Activated naive CD4-positive, alpha-beta T cell (primary cell): ENCODE measurements at regions not wholly inside any gene's neighbourhood (a gene's known extent, or its start where the extent isn't known, plus 50 kb on each side); places are given as distances from the start of the nearest gene placed in this dataset.

Experiments
- DNase-seq, 4 experiments: peaks; one replicate each; lab custom pipeline; 2025; lab: John Stamatoyannopoulos, UW

DNA sequence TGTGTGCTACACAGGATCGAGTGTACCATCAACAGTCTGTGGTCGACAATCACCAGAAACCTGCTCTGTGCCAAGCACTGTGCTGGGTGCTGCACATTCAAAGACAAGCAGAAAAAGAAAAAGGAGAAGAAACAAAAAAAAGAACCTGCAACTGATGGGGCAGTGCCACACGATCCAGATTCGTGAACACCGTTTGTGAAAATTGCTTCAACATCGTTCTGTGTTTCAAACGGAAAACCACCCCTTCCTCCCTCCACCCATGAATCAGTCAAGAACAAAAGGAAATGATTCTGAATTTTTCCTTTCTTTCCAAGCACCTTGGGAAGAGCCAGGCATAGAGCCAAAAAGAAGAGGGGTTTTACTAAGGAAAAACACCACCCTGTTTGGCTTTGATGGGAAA lies 129.2 kb upstream of the ARID1B start:
- no peak for DNase-seq

DNA sequence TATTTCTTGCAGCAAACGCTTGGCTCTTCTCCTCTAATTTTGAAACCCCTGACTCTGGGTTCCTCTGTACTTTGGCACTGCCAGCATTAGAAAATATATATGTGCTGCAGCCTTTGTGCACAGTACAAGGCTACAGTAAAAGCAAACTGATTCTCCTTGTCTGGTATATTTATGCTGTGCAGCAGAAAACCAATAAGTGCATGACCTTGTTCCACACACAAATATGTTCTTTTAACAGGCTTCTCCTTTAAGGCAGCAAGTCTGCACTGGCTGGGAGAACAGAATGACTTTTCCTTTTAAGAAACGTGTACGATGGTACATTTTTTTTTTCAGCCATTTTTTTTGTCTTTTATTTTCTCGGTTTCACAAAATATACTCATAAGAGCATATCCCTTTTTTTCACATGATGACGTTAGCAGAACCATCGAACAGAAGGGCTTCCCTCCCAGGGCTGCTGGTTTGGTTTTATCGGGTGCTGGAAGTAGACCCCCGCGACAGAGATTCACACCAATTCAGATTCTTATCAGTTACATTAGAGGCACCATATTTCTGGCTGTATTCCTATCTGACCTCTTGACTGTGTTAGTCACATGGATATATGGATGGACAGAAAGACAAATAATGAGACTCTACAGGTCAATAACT lies 129.9 kb upstream of the ARID1B start:
- no peak for DNase-seq

DNA sequence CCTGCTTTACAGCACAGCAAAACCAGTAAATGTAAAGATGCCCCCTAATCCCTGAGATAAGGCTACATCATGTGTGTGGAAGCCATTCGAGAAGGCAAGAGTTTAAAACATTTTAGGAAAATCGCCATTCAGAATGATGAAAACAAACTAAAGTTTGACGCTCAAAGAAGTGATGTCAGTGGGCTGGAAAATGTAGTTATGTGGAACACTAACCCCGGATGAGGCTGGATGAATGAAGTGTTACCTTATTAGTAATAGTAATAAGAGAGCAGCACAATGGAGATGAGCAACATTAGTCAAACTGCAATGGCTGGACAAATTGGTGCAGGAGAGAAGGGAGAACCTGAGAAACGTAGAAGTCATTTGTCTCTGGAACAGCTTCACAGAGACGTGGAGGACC lies 130.7 kb upstream of the ARID1B start:
- no peak for DNase-seq

DNA sequence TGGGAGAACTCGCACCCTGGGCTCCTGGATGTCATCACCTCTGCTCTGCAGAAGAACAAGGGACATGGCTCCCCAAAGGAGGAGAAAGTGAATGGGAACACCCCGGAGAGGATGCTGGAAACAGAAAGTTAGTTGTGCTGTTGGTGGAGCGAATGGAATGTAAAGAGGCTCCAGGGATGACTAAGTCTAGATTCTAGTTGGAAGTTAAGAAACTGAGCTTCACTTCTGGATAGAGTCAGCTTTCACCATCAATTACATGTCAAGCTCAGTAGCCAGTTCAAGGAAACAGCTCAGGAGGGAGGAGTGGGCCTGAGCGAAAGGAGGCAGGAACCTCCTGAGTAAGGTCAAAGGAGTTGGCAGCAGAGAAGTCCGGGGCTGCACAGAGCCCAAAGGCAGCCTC lies 132.1 kb upstream of the ARID1B start:
- DNase-seq, result no peak

DNA sequence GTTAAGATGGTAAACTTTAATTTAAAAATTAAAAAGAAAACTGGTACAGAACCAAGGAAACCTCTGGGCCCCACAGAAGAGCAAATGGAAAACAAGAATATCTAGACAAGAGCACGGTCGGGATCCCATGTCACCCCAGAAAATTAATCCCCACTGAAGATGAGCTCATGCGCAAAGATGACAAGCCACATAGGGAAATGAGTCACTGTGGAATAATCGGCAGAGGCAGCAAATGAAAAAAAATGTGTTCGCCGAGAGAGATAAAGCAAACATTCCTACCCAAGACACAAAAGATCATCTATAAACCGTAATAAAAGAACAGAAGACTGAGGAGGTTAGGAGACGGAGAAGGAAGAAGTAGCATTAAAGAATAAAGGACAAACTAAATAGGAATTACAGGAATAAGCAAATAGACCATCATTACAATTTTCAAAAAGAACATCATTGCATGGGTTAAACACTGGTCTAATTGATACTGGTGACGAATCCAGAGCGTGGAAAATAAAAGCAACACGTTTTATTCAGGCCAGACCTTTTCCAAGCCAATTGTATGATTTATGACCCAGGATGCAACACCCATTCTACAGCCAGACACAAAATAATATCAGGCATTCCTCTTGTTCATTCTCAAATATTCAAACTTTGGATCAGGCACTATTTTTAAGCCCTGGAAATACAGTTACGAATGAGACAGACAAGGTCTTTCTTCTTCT lies 138.0 kb upstream of the ARID1B start:
- DNase-seq, result no peak

DNA sequence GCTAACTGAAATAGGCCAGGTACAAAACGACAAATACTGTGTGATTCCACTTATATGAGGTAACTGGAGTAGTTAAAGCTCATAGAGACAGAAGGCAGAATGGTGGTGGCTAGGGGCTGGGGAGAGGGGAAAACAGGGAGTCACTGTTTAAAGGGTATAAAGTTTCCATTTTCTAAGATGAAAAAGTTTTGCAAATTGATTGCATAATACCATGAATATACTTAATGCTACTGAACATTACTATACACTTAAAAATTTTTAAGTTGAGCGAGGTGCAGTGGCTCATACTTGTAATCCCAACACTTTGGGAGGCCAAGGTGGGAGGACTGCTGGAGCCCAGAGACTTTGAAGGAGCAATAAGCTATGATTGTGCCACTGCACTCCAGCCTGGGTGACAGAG lies 138.6 kb upstream of the ARID1B start:
- no peak for DNase-seq

- no peak for DNase-seq
These were observed 142.2 kb upstream of the ARID1B start for GRCh38 chr6:156634951-156635371.

- DNase-seq, result no peak
These were observed 143.1 kb upstream of the ARID1B start for GRCh38 chr6:156634048-156634447.

DNA sequence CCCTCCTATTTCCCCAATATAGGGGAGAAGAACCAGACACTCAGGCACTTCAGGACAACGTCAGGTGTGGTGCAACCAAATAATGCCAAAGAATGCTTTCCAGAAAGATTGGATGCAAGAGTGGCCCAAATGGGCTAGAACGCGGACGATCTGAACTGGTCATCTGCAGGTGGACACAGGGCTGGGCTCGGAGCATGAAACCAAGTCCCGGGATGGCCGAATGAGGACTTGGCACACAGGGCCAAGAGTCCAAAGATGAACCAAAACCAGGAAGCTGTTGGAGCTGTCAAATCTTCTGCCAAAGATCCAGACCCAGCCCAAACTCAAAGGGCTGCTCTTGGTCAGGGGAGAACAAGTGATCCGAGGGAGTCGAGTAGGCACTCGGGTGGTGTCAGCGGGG lies 143.9 kb upstream of the ARID1B start:
- DNase-seq, result no peak

- DNase-seq, result no peak
These were observed 146.4 kb upstream of the ARID1B start for GRCh38 chr6:156630613-156631302.

DNA sequence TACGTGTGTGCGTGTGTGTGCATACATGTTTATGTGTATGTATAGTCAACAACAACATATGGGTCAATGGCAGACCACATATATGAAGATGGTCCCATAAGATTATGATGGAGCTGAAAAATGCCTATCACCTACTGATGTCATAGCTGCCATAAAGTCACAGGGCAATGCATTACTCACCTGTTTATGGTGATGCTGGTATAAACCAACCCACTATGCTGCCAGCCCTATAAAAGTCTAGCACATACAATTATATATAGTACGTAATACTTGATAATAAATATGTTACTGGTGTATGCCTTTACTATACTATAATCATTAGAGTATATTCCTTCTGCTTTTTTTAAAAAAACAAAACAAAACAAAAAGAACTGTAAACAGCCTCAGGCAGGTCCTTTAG lies 148.4 kb upstream of the ARID1B start:
- DNase-seq, result no peak

DNA sequence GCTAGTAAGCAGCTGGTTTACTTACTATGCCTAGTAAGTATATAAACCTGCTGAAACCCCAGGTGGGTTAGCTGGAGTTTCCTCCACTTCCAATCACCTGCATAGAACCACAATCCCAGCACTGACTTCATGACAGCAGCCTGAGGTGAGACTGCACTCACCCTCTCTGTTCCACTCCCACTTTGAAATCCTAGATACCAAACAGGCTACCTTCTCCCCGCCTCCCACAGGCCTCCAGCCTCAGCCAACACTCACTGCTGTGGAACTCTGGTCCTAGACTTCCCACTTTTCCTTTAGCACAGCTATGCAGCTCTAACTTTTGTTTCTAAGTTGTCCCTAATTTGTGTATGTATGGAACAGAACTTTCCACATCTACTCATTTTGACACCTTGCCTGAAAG lies 149.7 kb upstream of the ARID1B start:
- no peak for DNase-seq

GRCh38 chr6:156622185-156622584 lies 155.0 kb upstream of the ARID1B start:
- no peak for DNase-seq

GRCh38 chr6:156620331-156620730 lies 156.8 kb upstream of the ARID1B start:
- DNase-seq, result no peak

GRCh38 chr6:156618600-156619205 lies 158.5 kb upstream of the ARID1B start:
- DNase-seq, result no peak

DNA sequence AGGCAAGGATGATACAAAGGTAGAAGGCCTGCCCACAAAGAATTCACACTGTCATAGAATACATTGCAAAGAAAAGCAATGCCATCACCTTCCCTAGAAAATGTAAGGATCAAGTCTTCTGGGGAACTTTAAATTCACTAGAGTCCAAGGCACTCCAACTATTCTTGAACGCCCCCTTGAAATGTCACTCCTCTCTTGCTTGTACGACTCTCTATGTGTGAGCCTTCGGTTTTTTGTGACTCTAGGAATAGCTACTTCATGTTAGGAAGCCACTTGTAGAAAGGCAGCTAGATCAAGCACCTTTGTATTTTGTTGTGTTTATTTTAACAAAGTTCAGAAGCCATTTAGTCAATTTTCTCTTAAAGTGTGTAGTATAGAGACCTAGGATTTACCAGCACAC lies 159.2 kb upstream of the ARID1B start:
- DNase-seq, result no peak

- DNase-seq, result no peak
These were observed 159.8 kb upstream of the ARID1B start for GRCh38 chr6:156617376-156617775.

- DNase-seq, result no peak
These were observed 160.7 kb upstream of the ARID1B start for GRCh38 chr6:156616495-156616894.

DNA sequence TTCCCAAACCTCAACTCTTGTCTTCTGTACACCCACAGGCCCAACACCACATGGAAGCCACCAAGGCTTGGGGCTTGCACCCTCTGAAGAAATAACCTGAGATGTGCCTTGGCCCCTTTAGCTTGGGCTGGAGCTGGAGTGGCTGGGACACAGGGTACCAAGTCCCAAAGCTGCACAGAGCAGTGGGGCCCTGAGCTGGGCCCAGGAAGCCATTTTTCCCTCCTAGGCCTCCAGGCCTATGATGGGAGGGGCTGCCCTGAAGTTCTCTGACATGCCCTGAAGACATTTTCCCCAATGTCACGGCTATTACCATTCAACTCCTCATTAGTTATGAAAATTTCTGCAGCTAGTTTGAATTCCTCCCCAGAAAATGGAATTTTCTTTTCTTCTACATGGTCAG lies 163.2 kb upstream of the ARID1B start:
- DNase-seq, result no peak

DNA sequence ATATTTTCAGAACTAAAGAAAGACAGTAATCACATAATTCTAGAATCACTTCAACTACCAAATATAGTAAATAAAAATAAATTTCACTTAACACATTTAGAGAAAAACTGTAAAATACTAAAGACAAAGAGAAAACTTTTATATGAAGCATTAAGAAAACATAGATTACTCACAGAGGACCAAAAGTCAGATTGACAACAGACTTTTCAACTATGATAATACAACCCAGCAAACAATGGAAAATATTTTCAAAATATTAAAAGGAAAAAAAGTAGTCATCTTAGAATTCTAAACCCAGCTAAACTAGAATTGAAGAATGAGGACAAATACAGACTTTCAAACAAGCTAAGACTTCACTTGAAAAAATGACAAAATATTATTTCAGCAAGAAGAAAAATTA lies 164.8 kb upstream of the ARID1B start:
- DNase-seq, result no peak

DNA sequence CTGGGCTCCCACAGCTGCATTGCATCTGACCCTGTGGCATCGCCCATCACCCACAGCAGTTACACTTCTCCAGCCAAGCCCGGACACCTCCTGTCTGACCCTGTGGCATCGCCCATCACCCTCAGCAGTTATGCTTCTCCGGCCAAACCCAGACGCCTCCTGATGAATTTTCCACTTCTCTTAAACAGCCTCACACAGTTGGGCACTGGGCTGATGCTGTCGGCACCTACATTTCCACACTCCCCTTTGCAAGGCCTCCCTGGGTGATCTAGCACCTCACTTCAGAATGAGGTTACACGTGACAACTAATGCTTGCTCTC lies 175.2 kb upstream of the ARID1B start:
- DNase-seq, result no peak

DNA sequence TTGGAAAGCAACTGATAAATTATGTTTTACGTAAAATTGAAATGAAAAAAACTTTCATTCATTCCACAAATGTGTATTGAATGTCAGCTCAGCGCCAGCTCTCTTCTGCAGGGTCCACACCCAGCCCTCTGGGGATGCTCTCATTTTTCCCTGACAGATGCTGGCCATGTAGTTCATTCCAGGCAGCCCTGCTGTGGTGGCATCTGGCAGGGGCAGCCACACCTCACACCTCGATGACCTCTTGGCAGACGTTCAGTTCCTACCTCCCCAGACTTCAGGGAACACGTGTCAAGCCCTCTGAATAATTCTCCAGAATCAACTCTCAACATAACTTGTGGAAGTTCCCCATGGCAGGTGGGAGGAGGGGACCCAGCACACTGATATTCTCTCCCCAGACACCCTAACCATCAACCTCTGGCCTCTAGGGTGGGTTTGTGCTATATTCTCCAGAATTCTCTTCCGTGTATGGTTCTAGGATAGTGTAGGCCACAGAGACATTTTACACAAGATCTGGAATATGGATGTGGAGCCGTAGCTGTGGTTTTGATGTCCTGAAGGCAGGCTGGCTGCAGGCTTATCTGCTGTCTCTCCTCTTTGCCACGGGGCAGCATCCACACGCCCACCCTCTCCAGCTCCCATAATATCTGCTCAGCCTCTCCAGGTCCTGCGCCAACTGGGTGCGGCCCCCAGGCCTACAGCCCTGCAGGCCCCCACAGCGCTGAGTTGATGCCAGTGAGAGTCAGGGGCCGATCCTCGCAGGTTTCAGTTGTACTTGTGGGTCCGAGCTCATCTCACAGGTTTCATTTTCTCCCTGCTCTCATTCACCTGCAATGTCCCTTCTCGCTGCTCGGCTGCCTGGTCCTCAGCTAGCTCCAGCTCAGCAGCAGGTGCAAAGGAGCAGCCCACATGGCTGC lies 175.8 kb upstream of the ARID1B start:
- no peak for DNase-seq
